Right lobe of liver (tissue), 6 donors: ENCODE measurements at regions not wholly inside any gene's neighbourhood (a gene's known extent, or its start where the extent isn't known, plus 50 kb on each side); places are given as distances from the start of the nearest gene placed in this dataset.

ENCODE experiments used
- ATAC-seq, 4 donors: fragments of 200-7000 bp; cut with Tn5 transposase; one replicate each; pipeline ENCODE4 v1.9.1; 2020; ENCODE audit warnings: mild to moderate bottlenecking in 4 of 4, moderate library complexity in 4 of 4
- DNase-seq, 3 donors: peaks; one replicate each; pipeline ENCODE4 v3.0.0-alpha.2; 2020
- H3K27ac ChIP-seq, 3 donors: fragments of 200-600 bp; one replicate each; pipeline ENCODE4 v1.8.0; 2022
- H3K27me3 ChIP-seq, 2 donors: fragments of 200-600 bp; one replicate each; pipeline ENCODE4 v1.8.0; 2022
- H3K36me3 ChIP-seq, 4 donors: fragments of 200-600 bp; sonication (generic) in 1 of 4; one replicate each; pipeline versions ENCODE4 v1.5.1 to v1.8.0; 2017 to 2022; ENCODE audit warnings: control low read depth in 1 of 4
- H3K4me1 ChIP-seq, 4 donors: fragments of 200-600 bp; sonication (generic) in 1 of 4; one replicate each; pipeline versions ENCODE4 v1.5.1 to v1.8.0; 2017 to 2022; ENCODE audit warnings: control low read depth in 1 of 4
- H3K4me3 ChIP-seq, 3 donors: fragments of 200-600 bp; one replicate each; pipeline ENCODE4 v1.8.0; 2022
- H3K9me3 ChIP-seq, 4 donors: fragments of 200-600 bp; sonication (generic) in 1 of 4; one replicate each; pipeline versions ENCODE4 v1.5.1 to v1.8.0; 2017 to 2022; ENCODE audit warnings: control low read depth in 1 of 4
- CTCF ChIP-seq, 4 donors: fragments of 200-600 bp in 3 of 4; fragments of 450-650 bp in 1 of 4; IDR thresholded peaks; one replicate each; pipeline versions ENCODE4 v1.5.1 to v1.8.0; 2016 to 2022; ENCODE audit warnings: antibody characterized with exemption in 4 of 4, mild to moderate bottlenecking in 2 of 4
- POLR2A ChIP-seq: fragments of 450-650 bp; IDR thresholded peaks from one replicate; pipeline ENCODE4 v1.6.1; 2017; ENCODE audit warnings: antibody characterized with exemption, mild to moderate bottlenecking
- WGBS: methylation state at CpG from one replicate; pipeline ENCODE4 v1.1.6; 2018; ENCODE audit warnings: low coverage, low lambda C conversion rate; ENCODE audit not compliant: insufficient coverage; ENCODE audit errors: missing lambda C conversion rate; 5-methylcytosine and 5-hydroxymethylcytosine counted together
- intact Hi-C, 2 donors: fragments of 100-400 bp; cut with DNase I; formaldehyde crosslinking; loops; one replicate each; pipeline versions ENCODE4 v1.11.2 to v1.14.1; 2022
- donor health status: DM: no; HTN: yes; CAD: no.
- donor health status: DM: no; HTN: no; CAD: no.
- donor health status: DM: no; HTN: no; CAD: no.
- donor health status: DM: no; HTN: yes; CAD: no.
- donor health status: DM: no; HTN: yes; CAD: no.

- 44% methylated on average over 1 of the region's 1 CpG for WGBS
Measured at GRCh38 chr9:11088821-11089374, 476.1 kb upstream of the PTPRD start.

GRCh38 chr9:11092974-11093373 lies 480.2 kb upstream of the PTPRD start:
- no peak for TF ChIP-seq CTCF (IDR thresholded peaks at IDR 0.05)
- TF ChIP-seq POLR2A, result no peak
- H3K36me3 ChIP-seq, result no peaks in the 10 kb centered on the region
- H3K27me3 ChIP-seq, result no peaks in the 10 kb centered on the region
- ATAC-seq (no peak), DNase-seq (no peak)
- intact Hi-C loops, result no loop called here
- H3K4me3 ChIP-seq, result no peak overlapping the region
- H3K9me3 ChIP-seq, result no peaks in the 10 kb centered on the region
- H3K27ac ChIP-seq, result no peak overlapping the region
- no peaks in the 10 kb centered on the region for H3K4me1 ChIP-seq
- WGBS, result 19% methylated on average over 1 of the region's 1 CpG

More at GRCh38 chr9:11088821-11089374, 476.1 kb upstream of the PTPRD start:
- H3K27me3 ChIP-seq, result no peaks in the 10 kb centered on the region
- H3K4me3 ChIP-seq, result no peak overlapping the region
- H3K36me3 ChIP-seq, result no peaks in the 10 kb centered on the region
- DNase-seq (no peak), ATAC-seq (no peak)
- H3K27ac ChIP-seq, result no peak overlapping the region
- H3K9me3 ChIP-seq, result no peaks in the 10 kb centered on the region
- TF ChIP-seq CTCF (IDR thresholded peaks at IDR 0.05) (no peak), POLR2A (no peak)
- intact Hi-C loops, result no loop called here
- no peaks in the 10 kb centered on the region for H3K4me1 ChIP-seq

- 61% methylated on average over 1 of the region's 1 CpG for WGBS
- H3K27me3 ChIP-seq, result no peaks in the 10 kb centered on the region
- intact Hi-C loops, result no loop called here
- H3K4me1 ChIP-seq, result no peaks in the 10 kb centered on the region
- no peak overlapping the region for H3K27ac ChIP-seq
- H3K36me3 ChIP-seq, result no peaks in the 10 kb centered on the region
- H3K9me3 ChIP-seq, result no peaks in the 10 kb centered on the region
- DNase-seq, result no peak
- ATAC-seq, result no peak
- H3K4me3 ChIP-seq, result no peak overlapping the region
- TF ChIP-seq CTCF (IDR thresholded peaks at IDR 0.05) (no peak), POLR2A (no peak)
Measured at GRCh38 chr9:11097020-11097419, 484.2 kb upstream of the PTPRD start.

GRCh38 chr9:11103525-11103924 lies 490.7 kb upstream of the PTPRD start:
- 38% methylated on average over 2 of the region's 2 CpGs for WGBS
- no peak for TF ChIP-seq POLR2A
- no peak for TF ChIP-seq CTCF (IDR thresholded peaks at IDR 0.05)
- no peaks in the 10 kb centered on the region for H3K36me3 ChIP-seq

GRCh38 chr9:11107196-11107595 lies 494.4 kb upstream of the PTPRD start:
- no peak for TF ChIP-seq POLR2A
- TF ChIP-seq CTCF (IDR thresholded peaks at IDR 0.05), result no peak
- Histone ChIP-seq H3K4me3 (no peak overlapping the region), H3K27ac (no peak overlapping the region), H3K4me1 (no peaks in the 10 kb centered on the region), H3K36me3 (no peaks in the 10 kb centered on the region), H3K9me3 (no peaks in the 10 kb centered on the region), H3K27me3 (no peaks in the 10 kb centered on the region)
- intact Hi-C loops, result no loop called here
- DNase-seq (no peak), ATAC-seq (no peak)
- 20% methylated on average over 2 of the region's 8 CpGs for WGBS

More at GRCh38 chr9:11103525-11103924, 490.7 kb upstream of the PTPRD start:
- H3K9me3 ChIP-seq, result no peaks in the 10 kb centered on the region
- H3K27me3 ChIP-seq, result no peaks in the 10 kb centered on the region
- no peak for ATAC-seq
- no peak overlapping the region for H3K27ac ChIP-seq
- H3K4me3 ChIP-seq, result no peak overlapping the region
- intact Hi-C loops, result no loop called here
- no peak for DNase-seq
- H3K4me1 ChIP-seq, result no peaks in the 10 kb centered on the region
